NOMO-1 (cell line): ENCODE measurements at regions not wholly inside any gene's neighbourhood (a gene's known extent, or its start where the extent isn't known, plus 50 kb on each side); places are given as distances from the start of the nearest gene placed in this dataset.
"Not testable (repeated sequence)": the region's sequence is repeated elsewhere in the genome, so short reads cannot be mapped to it uniquely, and the experiment has no call there.

ENCODE experiments used
- DNase-seq, 2 experiments: peaks; one replicate each; lab custom pipeline; 2025; ENCODE audit not compliant: unreplicated experiment in 2 of 2; lab: John Stamatoyannopoulos, UW

DNA sequence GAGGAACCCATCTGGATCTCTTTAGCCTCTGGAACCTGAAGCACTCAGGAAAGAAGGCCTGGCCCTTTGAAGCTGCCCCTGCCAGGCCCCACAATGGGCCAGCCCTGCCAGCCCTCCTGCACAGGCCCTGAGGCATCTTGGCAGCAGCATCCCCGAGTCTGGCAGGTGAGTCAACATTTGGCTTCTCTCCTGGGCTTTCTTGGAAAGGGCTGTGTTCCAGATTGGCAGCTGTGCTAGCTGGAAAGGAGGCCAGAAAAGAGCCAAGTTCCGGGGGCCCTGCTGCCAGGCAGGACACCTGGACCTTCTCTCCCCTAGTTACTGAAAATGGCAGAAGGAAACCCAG, 187.2 kb downstream of the SHQ1 start:
- no peak for DNase-seq

DNA sequence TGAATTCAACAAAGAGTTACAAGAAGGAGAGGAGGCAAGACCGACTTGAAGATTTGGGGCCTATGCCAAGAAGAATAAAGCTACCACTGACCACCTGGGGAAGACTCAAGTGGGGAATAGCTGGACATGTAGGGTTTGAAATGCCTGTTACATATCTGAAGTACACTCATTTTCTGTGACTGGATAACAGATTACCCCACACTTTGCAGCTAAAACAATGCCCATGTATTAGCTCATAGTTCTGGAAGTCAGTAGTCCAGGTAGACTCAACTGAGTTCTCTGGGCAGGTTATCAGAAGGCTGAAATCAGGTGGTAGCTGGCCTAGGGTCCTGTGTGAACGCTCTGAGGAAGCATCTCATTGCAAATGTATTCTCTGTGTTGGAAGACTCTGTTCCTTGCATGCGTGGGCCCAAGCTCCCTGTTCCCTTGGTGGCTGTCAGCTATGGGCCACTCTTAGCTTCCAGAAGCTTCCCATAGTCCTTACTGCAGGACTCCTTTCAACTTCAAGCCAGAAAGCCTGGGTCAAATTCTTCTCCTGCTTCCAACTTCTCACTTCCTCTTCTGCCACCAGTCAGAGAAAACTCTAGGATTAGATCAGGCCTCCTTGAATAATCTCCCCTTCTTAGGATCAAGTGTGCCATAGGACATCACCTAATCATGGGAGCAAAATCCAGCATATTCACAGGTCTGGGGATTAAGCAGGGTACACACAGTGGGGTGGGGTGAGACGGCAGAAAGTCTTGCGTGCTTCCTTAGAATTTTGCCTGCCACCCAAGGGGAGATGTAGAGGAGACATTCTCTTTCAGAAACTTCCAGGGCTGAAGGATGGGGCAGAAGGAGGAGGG, 187.8 kb downstream of the SHQ1 start:
- no peak for DNase-seq

DNA sequence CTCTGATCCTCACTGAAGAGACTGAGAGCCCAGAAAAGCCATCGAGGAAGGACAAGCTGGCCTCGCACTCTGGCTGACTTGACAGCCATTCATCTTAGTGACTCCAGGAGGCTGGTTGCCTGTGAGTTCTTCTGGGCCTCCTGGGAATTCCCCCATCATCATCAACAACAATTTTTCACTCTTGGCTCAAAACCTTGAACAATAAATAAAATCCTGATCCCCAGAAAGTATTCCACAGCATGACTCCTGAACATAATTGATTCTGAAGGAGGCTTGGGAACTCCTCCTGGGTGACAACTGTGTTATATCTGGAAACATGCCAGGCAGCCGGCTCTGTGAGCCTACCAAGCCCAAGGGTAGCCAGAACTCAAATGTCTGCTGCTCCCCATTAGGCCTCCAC, 188.6 kb downstream of the SHQ1 start:
- DNase-seq, result no peak

DNA sequence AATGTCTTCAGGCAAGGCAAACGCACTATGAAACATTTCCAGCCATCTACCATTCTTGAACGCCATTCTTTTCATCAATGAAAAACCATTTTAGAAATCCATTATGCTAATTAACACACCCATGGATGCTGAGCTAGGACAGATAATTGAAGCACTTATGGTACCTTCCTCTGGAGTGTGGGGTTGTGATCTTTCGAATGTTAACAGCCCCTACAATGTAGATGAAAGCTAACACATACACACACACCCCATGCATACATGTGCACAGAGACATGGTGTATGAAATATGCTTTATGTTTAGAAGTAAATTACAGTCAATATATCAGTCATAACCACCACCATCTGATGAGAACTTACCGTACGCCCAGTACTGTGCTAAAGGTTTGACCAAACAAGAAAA, 189.1 kb downstream of the SHQ1 start:
- DNase-seq, result no peak

DNA sequence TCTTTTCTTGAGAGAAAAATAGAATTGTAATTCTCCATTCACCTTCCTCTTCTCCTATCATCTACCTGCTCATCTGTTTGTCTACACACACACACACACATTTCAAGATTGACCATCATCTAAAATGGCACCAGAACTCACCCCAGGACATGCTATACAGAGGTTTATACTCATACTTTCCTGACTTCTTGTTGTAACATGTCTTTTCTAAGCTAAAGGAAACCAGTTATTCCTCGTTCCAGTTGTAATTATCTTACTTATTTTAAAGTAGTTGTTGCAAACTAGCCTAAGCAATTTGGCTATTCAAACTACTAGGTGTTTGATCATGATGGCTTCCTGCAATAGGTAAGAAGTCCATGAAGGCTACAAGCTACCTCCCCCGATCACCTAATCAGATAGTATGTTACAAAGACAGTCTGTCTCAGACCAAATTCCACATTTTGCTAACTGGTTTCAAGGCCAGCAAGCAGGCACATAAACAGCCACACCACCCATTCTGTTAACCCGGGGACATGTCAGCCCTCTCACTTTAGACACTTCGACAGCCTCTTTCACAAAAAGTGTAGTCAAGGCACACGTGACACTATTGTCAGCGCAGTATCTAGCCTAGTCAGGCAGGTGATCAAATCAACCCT, 189.7 kb downstream of the SHQ1 start:
- DNase-seq, result no peak

DNA sequence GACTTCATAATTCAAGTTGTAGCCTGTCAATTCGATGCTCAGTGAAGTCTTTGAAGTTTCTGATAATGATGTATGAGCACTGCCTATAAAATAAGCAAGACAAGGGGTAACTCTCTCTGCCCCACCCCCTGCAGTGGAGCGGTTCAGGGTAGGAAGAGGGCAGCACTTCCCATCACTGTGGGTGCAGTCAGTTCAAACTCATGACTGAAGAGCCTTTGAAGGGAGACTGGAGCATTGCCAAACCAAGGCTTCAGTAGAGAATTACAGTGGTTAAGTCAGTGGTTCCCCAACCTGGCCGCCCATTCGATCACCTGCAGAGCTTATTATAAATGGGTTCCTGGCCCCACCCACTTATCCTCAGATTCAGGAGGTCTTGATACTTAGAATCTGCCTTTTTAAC, 190.6 kb downstream of the SHQ1 start:
- DNase-seq, result no peak

DNA sequence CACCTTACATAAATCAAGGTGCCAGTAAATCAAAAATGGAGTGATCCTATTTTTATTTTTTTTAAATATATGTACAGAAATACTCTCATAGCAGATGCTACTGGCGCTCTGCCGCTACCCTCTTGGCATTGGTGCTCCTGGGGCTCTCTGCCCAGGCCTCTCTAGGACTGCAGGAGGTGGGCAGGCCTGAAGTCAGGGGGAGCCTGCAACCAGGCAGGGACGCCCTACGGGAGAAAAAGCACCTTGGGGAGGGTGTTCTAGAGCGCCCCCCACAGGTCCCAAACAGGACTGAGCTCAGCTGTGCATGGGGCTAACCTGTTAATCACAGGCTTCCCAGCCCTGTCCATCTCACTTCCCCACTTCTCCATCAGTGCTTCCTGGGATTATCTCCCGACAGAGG, 192.5 kb downstream of the SHQ1 start:
- no peak for DNase-seq

DNA sequence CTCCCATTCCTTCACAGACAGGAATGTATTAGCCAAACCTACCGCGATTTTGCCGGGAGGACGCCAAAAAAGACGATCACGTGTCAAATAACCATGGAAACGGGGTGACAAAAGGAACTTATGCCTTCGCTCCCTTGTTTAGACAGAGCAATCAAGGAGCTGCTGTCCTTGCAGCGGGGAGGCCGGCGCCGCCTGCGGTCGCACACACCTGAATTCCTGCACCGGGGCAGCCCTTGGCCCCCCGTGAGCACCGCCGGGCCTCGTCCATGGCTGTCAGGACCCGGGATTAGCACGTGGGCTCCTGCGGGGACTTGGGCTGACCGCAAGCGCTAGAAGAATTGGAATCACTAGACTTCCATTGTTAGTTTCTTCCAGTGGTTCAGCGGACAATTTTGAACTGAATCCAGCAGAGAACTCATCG, 193.1 kb downstream of the SHQ1 start:
- DNase-seq, result no peak

DNA sequence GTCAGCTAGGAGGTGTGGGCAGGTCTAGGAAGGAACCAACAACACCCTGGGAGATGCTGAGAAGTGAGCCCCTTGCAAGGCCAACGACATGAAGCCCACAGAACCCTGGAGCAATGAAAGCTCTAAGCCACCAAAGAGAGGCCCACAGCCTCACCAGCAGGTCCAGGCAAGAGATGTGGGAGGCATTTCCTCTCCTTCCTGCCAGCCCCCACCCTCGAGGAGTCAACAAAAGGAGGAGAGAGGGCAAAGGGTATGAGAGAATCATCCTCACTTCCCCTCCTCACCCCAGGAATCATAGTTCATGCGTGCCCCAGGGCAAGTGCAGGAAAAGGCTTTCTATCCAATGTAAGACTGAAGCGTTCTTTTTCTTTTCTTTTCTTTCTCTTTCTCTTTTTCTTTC, 195.8 kb downstream of the SHQ1 start:
- DNase-seq, result no peak

DNA sequence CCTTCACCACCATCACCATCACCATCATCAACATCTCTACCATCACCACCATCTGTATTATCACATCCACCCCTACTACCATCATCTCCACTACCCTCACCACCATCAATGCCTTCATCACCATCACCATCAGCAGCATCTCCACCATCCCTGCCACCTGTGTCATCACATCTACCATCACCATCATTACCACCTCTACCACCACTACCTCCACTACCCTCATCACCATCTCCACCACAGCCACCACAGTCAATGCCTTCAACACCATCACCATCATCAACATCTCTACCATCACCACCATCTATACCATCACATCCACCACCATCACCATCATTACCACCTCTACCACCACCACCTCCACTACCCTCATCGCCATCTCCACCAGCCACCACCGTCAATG, 196.7 kb downstream of the SHQ1 start:
- DNase-seq, result no peak

DNA sequence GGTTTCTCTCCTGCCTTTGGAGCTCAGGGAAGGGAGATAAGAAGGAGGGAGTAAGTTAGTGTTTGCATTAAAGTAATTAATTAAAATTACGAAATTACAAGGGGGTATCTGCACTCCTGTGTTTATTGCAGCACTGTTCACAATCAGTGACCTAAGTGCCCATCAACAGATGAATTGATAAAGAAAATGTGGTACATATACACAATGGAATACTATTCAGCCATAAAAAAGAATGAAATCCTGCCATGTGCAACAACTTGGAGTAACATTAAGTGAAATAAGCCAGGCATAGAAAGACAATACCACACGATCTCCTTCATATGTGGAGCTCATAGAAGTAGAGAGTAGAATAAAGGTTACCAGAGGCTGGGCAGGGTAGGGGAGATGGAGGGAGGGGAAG, 202.0 kb downstream of the SHQ1 start:
- no peak for DNase-seq

DNA sequence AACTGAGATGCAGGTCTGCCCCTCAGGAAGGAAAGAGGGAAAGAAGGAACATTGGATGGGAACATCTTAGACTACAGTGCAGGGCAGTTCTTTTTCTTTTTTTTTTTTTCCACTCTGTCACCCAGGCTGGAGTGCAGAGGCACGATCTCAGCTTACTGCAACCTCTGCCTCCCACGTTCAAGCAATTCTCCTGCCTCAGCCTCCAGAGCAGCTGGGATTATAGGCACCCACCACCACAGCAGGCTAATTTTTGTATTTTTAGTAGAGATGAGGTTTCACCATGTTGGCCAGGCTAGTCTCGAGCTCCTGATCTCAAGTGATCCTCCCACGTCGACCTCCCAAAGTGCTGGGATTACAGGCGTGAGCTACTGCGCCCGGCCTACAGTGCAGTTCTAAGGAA, 204.6 kb downstream of the SHQ1 start:
- not testable (repeated sequence) for DNase-seq

DNA sequence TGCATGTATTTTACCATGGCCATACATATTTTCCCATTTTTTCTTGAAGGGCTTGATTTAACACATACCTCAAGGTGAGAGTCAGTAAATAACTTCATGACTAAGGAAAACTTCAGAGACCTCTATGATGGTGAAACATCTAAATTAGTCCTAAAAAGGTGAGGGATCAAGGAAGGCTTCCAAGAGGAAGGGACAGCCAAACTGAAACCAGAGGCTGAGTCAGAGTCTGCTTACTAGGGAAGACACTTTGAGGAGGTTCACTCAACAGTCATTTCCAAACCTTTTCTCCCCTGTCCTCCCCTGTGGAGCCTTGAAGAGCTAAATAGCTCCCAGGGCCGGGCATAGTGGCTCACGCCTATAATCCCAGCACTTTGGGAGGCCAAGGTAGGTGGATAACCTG, 206.6 kb downstream of the SHQ1 start:
- no peak for DNase-seq

DNA sequence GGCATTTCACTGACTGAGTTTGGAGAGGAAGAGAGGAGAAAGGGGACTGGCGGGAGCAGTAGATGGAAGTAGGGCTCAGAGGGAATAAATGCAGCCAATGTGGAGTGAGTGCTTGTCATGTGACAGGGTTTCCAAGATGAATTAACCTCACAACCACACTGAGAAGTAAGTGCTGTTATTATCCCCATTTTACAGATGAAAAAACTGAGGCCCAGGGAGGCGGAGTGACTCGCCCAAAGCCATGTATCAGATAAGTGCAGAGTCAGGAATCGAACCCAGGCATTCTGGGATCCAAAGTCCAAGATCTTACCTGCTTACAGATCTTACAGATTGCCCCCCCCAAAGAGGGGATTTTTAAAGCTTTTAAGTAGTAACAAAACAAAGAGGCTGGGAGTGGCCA, 207.2 kb downstream of the SHQ1 start:
- no peak for DNase-seq

DNA sequence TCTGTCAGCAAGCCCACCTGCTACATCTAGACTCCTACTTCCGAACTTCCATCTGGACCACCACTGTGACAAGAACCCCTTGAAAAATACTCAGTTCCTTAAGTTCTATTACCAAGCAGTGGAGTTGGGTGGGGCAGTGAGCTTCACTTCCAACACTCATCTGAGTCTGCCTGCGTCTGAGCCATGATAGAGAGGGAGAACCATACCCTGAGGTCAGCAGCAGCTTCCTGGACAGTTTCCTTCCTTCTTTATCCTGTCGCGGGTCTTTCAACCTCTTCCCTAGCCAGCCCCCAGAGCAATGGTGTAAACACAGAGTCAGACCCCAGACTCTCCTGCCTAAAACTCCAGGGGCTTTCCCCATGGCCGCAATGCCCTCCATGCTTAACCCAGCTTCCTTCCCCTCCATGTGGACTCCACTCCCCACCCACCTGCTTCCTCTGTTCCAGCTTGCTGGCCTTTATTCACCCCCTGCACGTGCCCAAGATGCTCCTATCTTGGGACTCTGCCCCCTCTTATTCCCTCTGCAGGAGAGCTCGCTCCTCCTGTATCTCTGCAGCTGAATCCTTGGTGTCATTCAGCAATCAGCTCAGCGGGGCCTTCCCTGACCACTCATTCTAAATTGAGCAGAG, 211.2 kb downstream of the SHQ1 start:
- DNase-seq, result peak; percentile 3 to 11

DNA sequence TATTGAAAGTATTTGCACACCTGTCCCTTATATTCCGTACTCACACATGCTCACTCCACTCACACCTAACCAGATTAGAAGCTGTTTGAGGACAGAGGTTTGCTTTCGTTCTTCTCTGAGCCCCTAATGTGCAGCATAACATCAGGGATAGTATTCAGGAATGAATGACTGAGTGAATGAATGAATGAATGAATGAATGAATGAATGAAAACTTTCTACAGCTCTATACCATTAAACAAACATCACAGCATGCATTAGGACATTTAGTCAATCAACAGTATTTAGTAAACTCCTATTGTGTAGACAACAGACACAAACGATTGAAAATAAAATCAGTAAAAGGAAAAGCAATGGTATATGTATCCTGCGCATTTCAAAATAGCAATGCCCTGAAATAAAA, 212.7 kb downstream of the SHQ1 start:
- no peak for DNase-seq

DNA sequence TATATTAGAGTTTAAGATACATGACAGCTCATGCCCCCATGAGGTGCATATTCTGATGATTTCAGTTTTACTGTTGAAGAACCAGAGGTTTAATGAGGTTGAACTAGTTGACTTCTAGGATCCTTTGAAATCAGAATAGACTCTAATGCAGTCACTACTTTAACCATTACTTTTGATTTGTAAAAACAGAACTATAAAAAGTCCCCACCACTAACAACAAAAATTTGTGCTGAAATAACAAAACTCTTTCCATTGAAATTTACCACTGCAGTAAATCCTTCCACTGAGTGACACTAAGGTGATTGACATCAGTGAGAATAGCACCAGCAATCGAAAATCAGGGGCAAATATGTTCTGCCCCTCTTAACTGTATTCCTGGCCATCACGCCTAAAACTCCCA, 214.1 kb downstream of the SHQ1 start:
- no peak for DNase-seq

DNA sequence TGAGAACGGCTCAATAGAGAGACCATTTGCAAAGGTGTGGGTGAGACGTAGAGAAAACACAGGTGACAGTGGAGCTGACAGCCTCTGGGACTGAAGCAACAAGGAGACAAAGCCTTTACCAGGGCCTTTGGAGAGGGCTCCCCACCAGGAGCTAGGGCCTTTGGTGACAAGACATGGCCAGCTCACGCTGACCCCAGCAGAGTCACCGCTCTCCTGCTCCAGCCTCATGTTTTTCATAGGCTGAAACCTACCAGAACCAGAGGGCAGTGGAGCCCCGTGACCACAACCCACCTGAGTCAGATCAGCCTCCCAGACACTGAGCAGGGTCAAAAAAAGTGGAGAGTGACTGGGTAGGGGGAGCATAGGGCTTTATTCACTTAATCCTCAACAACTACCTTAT, 214.7 kb downstream of the SHQ1 start:
- no peak for DNase-seq

DNA sequence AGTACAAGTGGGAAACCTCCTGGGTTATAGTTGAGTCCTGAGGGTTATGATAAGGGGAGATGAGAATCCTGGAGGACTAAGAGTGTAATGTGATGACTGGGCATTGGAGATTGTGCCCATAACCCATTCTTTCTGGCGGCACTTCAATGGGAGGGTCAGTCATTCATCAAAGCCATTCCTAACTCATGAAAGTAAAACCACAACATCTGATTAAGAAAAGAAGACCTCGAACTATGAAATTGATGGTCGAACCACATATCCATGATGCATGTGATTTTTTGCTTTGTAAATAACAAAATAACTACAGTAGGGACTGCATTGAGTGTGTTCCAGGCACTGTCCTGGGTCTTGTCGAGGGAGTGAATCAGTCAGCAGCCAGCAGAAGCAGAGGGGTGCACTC, 215.1 kb downstream of the SHQ1 start:
- no peak for DNase-seq

DNA sequence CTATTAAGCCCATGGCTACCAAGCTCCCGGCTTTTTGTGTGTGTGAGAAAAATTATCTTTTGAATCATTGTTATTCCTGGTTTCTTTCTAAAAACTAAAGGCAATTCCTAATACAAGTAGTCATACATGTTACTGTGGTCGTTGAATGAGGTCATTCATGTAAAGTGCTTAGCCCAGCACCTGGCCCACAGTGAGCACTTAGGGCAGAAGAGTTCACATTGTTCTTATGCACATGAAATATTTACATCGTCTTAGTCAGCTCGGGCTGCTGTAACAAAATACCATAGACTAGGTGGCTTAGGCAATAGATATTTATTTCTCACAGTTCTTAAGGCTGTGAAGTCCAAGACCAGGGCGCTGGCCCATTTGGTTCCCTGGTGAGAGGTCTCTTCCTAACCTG, 216.1 kb downstream of the SHQ1 start:
- no peak for DNase-seq

DNA sequence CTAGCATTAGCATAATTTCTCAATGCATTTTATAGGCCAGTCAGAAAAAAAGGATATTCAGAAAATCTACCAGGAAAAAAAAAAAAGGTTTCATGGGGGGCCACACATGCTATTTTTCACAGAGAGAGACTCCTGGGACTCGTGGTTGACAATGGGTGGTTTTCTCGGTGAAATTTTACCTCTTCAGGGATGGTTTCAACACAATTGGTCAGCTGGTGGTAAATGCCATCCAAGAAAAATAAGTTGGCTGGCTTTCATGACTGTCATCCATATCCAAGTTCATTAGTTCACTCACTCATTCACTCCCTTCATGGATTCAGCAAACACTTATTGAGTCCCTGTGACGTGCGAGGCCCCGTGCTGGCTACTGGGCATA, 217.3 kb downstream of the SHQ1 start:
- no peak for DNase-seq

DNA sequence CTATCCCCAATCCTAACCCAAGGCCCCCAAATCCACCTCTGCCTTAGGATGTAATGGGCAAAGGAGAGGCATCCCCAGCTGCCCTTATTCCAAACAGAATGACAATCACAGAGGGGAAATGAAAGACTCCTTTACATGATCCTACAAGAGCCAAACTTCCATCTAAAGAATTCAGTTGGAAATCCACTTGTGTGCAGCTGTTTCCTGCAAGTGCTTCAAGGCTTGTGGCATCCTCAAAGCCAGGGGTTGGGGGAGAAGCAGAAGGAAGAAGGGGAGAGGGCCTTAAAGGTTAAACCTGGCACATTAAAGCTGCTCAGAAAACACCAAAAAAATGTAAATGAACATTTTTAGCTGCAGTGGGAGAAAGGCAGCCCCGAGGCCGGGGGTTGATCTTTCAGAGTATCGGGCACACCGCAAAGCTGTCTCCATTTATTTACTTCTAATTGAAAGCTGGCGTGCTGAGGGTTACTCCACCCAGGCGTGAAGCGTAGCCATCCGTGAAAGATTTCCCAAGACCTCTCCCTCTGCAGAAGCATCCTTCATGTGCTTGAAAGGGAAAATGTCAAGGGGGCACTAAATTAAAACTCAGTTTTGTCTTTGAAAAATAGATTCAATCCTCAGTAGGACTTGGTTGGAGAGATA, 217.8 kb downstream of the SHQ1 start:
- DNase-seq, result no peak
